IPS DF 4.7 (cell line): ENCODE measurements at regions not wholly inside any gene's neighbourhood (a gene's known extent, or its start where the extent isn't known, plus 50 kb on each side); places are given as distances from the start of the nearest gene placed in this dataset.
"Not testable (repeated sequence)": the region's sequence is repeated elsewhere in the genome, so short reads cannot be mapped to it uniquely, and the experiment has no call there.

Experiments
- DNase-seq: peaks from one replicate; pipeline ENCODE4 v3.0.0-alpha.2; 2013; ENCODE audit warnings: low spot score; ENCODE audit errors: extremely low read depth

- no peak for DNase-seq
Measured at GRCh38 chr11:98456308-98456680, 564.5 kb upstream of the CNTN5 start.

GRCh38 chr11:98495016-98495415, 525.7 kb upstream of the CNTN5 start:
- DNase-seq: no peak

DNA sequence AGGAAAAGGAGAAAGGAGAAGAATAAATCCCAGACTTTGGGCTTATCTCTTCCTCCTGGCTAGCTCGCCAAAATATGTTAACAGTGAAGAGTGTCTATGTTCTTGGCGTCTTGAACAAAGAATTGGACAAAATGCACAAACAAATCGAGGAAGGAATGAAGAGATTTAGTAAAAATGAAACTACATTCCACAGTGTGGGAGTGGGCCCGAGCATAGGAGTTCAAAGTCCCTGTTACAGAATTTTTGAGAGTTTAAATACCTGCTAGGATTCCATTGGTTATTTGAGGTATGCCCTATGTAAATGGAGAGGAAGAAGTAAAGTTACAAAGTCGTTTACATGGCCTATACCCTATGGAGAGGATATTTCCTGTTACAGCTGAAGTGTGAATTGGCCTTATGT, 525.1 kb upstream of the CNTN5 start:
- DNase-seq: no peak

DNA sequence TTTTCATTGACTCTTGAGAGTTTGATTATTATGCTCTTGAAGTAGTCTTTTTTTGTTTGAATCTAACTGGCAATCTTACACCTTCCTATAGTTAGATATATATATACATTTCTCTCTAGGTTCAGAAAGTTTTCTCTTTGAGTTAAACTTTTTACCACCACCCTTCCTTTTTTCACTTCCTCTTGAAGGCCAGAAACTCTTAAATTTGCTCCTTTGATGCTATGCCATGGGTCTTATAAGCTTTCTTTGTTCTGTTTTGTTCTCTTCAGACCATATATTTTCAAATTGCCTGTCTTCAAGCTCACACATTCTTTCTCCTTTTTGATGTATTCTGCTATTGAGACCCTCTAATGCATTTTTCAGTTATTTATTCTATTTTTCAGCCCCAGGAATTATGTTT, 513.5 kb upstream of the CNTN5 start:
- DNase-seq: no peak

DNA sequence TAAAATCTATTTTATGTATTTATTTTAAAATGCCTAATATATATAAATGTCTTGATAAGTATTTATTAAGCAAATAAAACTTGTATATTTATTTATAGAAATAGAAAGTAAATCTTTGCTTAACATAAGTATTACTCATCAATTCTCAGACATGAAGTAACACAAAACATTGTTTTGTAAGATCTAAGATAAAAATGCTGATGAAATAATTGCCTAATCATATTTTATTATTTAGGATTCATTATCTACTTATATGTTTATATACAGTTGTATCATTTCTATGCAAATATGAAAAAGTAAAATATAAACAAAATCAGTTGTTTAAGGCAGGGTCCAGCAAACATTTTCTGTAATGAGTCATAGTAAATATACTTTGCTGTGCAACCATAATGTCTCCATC, 507.8 kb upstream of the CNTN5 start:
- DNase-seq: no peak

- DNase-seq: no peak
Measured at GRCh38 chr11:98531576-98531975, 489.2 kb upstream of the CNTN5 start.

DNA sequence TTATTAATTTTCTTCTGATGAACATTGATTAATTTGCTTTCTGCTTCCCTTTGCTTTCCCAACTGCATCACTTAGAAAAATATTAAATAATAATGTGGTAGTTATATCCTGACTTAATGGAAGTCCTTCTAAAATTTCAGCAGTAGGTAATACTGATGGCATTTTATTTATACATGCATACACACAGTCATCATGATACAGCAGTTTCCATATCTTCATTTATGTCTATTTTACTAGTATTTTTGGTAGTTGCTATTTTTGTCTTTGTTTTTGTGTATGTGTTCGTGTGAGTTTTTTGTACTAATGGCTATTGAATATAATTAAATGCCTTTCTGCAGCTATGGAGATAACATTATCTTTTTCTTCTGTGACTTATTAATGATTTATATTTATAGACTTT, 484.7 kb upstream of the CNTN5 start:
- DNase-seq: no peak

GRCh38 chr11:98538358-98538757, 482.4 kb upstream of the CNTN5 start:
- DNase-seq: not testable (repeated sequence)

DNA sequence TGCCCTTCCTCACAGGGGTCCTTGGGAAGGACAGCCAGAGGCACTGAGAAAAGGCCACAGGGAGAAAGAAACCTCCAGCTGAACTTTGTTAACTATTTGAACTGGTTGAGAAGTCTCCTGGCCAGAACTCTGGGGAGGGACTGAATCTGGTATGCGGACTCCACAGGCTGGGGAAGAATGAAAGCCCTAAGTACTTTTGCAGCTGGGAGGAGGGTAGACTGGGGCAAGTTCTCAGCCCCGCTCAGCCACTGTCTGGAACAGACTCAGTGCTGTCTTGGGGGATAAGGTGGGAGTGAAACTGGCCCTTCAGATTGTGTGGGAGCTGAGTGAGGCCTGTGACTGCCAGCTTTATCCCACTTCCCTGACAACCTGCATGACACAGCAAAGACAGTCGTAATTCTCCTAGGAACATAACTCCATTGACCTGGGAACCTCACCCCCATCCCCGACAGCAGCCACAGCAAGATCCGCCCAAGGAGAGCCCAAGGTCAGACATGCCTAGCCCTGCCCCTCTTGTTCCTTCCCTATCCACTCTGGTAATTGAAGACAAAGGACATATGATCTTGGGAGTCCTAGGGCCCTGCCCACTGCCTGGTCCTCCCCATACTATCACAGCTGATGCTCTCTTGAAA, 475.1 kb upstream of the CNTN5 start:
- DNase-seq: no peak

GRCh38 chr11:98549571-98549970, 471.2 kb upstream of the CNTN5 start:
- DNase-seq: no peak

GRCh38 chr11:98559961-98560360, 460.8 kb upstream of the CNTN5 start:
- DNase-seq: no peak

GRCh38 chr11:98561252-98561651, 459.5 kb upstream of the CNTN5 start:
- DNase-seq: no peak

DNA sequence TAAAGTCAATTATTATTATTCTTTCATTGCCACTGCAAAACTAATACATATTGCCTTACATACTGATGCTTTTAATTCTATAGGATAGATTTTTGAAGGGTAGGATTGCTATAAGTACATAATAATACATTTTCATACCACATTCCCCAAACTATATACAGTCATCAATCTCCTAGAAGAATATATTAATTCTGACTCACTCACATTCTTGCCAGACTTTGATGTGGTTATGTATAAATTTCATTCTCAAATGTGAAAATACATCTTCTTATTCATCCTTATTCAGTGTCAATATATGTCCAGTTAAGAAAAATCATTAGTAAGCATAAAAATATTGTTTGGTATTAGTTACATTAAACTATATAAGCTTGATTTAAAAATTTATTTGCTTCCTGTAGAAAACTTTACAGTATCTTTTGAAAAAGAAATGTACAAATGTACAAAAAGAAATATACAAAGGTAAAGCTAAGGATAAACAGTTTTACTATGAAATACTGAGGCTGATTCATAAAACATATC, 458.8 kb upstream of the CNTN5 start:
- DNase-seq: no peak

DNA sequence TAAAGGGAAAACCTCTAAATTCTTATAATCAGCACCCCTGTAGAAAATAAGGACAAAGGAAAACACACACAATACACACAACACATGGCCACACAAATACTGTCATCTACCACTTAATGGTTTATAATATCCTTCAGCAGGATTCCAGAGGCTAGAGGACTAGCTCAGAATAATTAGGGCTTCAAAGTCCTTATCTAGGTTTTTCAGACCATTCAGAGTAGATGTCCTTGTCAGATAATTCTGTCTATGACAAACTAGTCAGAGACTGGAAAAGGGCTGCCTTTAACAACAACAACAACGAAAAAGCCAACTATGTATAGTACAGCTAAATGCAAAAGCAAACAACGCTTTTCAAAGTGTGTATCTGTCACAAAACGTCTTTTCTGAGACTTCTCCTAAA, 456.5 kb upstream of the CNTN5 start:
- no peak for DNase-seq

DNA sequence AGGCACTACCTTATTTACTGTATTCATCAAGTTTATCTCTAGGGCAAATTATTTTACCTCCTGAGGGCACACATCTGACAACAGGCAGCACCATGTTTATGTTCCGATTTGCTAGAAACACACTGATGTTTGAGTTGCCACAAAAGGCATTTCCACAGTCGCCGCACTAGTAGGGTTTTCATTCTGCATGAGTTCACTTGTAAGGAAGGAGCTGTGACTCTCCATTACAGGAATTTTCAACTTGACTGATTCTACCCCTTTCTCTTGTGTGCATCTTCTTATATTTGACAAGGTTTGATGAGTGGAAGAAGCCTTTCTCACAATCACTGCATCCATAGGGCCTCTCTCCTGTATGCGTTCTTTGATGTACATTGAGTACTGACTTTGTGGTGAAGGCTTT, 455.9 kb upstream of the CNTN5 start:
- no peak for DNase-seq

- DNase-seq: no peak
Measured at GRCh38 chr11:98565311-98565710, 455.4 kb upstream of the CNTN5 start.

- no peak for DNase-seq
Measured at GRCh38 chr11:98566978-98567377, 453.8 kb upstream of the CNTN5 start.

DNA sequence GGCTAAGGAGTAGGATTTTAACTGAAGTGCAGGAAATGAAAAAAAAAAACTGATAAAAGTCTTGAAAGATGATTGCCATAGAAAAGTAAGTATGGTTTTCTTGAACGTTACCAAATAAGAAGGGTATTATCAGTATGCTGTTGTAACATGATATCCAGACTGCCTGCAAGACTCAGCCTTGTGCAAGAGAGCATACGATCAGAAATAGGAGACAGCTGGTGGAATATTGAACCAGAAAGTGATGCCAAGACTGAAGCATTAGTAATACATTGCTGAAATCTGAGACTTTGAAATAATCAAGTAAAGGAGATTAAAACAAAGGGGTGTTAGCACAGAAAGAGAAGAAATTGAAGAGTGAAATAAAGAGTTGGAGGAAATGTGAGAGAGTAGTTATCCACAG, 452.7 kb upstream of the CNTN5 start:
- no peak for DNase-seq

DNA sequence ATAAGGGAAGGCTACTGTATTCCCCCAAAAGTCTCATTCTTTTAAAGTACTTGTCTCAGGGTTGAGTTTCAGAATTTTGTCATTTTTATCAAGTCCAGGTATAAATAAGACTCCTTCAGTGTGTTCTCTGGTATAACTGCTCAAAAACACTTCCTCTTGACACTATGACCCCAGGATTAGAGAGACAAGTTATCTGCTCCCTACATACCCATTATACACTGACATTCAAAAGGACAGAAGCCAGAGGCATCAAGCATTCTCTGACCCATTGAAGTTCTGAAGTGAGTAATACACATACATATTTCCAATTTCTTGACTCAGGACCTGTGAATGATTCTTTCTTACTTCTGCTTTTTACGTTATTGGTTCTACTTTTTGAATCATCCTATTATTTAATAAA, 447.8 kb upstream of the CNTN5 start:
- DNase-seq: no peak

- DNase-seq: no peak
Measured at GRCh38 chr11:98587884-98588283, 432.9 kb upstream of the CNTN5 start.

DNA sequence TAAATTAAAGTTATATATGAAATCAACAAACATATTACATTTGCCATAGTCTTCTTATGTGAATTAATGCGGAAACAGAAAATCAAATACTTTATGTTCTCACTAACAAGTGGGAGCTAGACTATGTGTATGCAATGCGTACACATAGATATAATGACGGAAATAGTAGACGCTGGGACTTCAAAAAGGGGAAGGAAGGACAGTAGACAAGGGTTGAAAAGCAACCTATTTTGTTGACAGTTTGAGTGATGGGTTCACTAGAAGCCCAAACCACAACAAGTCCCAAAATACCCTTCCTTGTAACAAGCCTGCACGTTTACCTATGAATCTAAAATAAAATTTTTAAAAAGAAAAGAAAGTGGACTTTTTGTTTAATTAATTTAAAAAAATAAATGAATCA, 430.8 kb upstream of the CNTN5 start:
- no peak for DNase-seq

GRCh38 chr11:98600103-98600502, 420.6 kb upstream of the CNTN5 start:
- no peak for DNase-seq

GRCh38 chr11:98600786-98601773, 419.7 kb upstream of the CNTN5 start:
- DNase-seq: no peak
